ENCODE measurements at regions not wholly inside any gene's neighbourhood (a gene's known extent, or its start where the extent isn't known, plus 50 kb on each side); places are given as distances from the start of the nearest gene placed in this dataset.

DNA sequence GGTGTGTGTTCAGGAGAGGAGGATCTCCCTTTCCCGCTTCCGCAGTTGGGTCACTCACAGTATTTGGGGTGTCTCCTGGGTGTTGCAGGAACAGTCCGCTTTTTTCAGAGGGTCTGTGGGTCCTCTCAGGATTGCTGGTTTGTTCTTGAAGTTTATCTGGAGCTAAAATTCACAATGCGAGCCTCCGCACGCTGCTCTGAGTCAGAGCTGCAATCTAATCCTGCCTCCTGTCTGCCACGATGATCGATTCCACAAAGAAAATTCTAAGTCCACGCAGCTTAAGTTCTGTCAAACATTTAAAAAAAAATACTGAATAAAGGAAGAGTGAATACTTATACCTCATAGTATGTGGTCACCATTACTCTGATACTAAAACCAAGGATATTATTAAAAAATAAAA lies 76.5 kb downstream of the RAD51AP2 start:
- POLR2A ChIA-PET, result no interaction called here
- Histone ChIP-seq H3K4me3 (ENCODE audit: low read depth, low read length) (no peak overlapping the region), H3K9me3 (ENCODE audit: control insufficient read depth, insufficient read depth, low read length) (no peaks in the 10 kb centered on the region), H3K27me3 (ENCODE audit: control insufficient read depth, insufficient read depth, low read length) (no peaks in the 10 kb centered on the region), H3K27ac (ENCODE audit: low read depth, low read length) (no peak overlapping the region)
- CTCF ChIA-PET, result no interaction called here
- TF ChIP-seq CTCF (IDR thresholded peaks at IDR 0.05; ENCODE audit: low read depth, low read length), result no peak
- DNase-seq (ENCODE audit: low read depth, low spot score), result no peak

DNA sequence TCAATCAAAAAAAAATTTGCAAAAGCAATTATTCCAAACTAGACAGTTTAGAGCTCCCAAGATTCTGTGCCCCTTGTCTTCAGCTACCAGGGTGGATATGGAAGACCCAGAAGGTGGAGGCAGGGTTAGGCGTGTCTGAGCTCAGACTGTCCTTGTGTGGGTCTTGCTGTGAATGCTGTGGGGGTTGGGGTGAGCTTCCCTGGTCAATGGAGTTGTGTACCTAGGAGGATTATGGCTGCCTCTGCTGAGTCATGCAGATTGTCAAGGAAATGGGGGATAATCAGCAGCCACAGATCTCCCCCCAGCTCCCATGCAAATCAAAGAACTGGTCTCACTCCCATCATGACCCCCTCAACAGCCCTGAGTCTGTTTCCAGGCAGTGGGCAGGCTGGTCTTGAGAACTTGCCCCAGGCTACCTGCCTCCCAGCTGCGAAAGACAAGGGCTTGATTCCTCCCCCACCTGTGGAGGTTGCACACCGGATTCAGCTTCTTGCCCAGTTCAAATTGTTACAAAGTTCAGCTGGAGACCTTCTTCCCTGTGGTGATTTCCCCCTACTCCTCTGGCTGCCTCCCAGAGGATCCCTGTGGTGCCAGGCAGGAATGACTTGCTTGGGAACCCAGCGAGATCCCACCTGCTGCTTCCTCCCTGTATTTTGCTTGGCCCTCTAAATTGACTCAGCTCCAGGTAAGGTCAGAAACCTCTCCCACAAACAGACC lies 77.0 kb downstream of the RAD51AP2 start:
- Histone ChIP-seq H3K27ac (ENCODE audit: low read depth, low read length) (no peak overlapping the region), H3K4me3 (ENCODE audit: low read depth, low read length) (no peak overlapping the region), H3K9me3 (ENCODE audit: control insufficient read depth, insufficient read depth, low read length) (no peaks in the 10 kb centered on the region), H3K27me3 (ENCODE audit: control insufficient read depth, insufficient read depth, low read length) (no peaks in the 10 kb centered on the region)
- no peak for DNase-seq (ENCODE audit: low read depth, low spot score)
- ChIA-PET CTCF (no interaction called here), POLR2A (no interaction called here)
- TF ChIP-seq CTCF (IDR thresholded peaks at IDR 0.05; ENCODE audit: low read depth, low read length), result no peak

DNA sequence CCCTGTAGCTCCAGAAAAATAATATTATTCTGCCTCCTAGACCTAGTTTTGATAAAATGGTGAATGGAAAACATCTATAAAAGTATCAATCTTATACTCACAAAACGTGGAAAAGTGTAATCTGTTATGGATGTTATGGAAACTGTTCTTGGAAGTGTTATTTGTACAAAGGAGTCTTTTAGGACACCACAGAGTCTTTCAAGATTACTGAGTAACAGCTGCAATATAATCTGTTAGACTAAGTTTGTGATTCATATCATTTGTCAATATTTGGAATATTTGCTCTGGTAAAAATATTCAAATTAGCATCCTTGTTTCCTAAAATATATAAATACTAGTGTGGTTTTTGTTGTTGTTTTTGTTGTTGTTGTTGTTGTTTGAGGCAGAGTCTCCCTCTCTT lies 87.9 kb downstream of the RAD51AP2 start:
- DNase-seq (ENCODE audit: low read depth, low spot score), result no peak
- Histone ChIP-seq H3K27me3 (ENCODE audit: control insufficient read depth, insufficient read depth, low read length) (no peaks in the 10 kb centered on the region), H3K9me3 (ENCODE audit: control insufficient read depth, insufficient read depth, low read length) (no peaks in the 10 kb centered on the region), H3K27ac (ENCODE audit: low read depth, low read length) (no peak overlapping the region), H3K4me3 (ENCODE audit: low read depth, low read length) (no peak overlapping the region)
- POLR2A ChIA-PET, result no interaction called here
- TF ChIP-seq CTCF (IDR thresholded peaks at IDR 0.05; ENCODE audit: low read depth, low read length), result no peak
- CTCF ChIA-PET, result no interaction called here

- no peaks in the 10 kb centered on the region for H3K9me3 ChIP-seq (ENCODE audit: control insufficient read depth, insufficient read depth, low read length)
- TF ChIP-seq CTCF (IDR thresholded peaks at IDR 0.05; ENCODE audit: low read depth, low read length), result no peak
- no peak overlapping the region for H3K4me3 ChIP-seq (ENCODE audit: low read depth, low read length)
- H3K27me3 ChIP-seq (ENCODE audit: control insufficient read depth, insufficient read depth, low read length), result no peaks in the 10 kb centered on the region
- no peak for DNase-seq (ENCODE audit: low read depth, low spot score)
- no peak overlapping the region for H3K27ac ChIP-seq (ENCODE audit: low read depth, low read length)
- CTCF ChIA-PET, result no interaction called here
- POLR2A ChIA-PET, result no interaction called here
Observed at GRCh38 chr2:17429130-17429529, 89.1 kb downstream of the RAD51AP2 start.

DNA sequence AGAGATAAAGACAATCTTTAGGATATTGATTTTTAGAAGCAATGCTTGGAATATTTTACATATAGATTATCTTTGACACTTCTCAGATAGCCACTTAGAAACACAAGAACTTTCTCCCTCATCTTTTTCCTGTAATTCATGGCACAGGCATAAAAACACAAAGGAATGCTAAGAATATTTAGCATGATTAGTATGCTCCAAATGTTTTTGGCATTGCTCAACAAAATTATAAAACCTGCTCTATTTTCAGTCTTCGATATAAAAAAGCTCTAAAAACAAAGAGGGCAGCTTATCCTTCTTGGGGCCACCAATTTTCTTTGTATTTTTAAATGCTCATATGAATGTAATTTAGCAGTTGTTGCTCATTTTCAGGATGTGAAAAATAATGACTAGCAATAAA lies 90.8 kb downstream of the RAD51AP2 start:
- ChIA-PET POLR2A (no interaction called here), CTCF (interaction anchor here (0.6 kb wide), 1 partner anchor 244 kb away, joined by 4 read pairs; no protein-coding TSS in a partner anchor)
- Histone ChIP-seq H3K4me3 (ENCODE audit: low read depth, low read length) (no peak overlapping the region), H3K27ac (ENCODE audit: low read depth, low read length) (no peak overlapping the region), H3K27me3 (ENCODE audit: control insufficient read depth, insufficient read depth, low read length) (no peaks in the 10 kb centered on the region), H3K9me3 (ENCODE audit: control insufficient read depth, insufficient read depth, low read length) (no peaks in the 10 kb centered on the region)
- no peak for TF ChIP-seq CTCF (IDR thresholded peaks at IDR 0.05; ENCODE audit: low read depth, low read length)
- no peak for DNase-seq (ENCODE audit: low read depth, low spot score)

All from AG04450 (cell line).